Erythroblast (primary cell): ENCODE measurements at regions not wholly inside any gene's neighbourhood (a gene's known extent, or its start where the extent isn't known, plus 50 kb on each side); places are given as distances from the start of the nearest gene placed in this dataset.

Experiments used
- GATA1 ChIP-seq: IDR thresholded peaks from 2 replicates; pipeline ENCODE4 v1.6.1; 2011; ENCODE audit warnings: low read depth, mild to moderate bottlenecking, control low read depth, low read length, moderate library complexity
- POLR2A ChIP-seq: IDR thresholded peaks from 2 replicates; pipeline ENCODE4 v1.6.1; 2011; ENCODE audit warnings: mild to moderate bottlenecking, low read length

DNA sequence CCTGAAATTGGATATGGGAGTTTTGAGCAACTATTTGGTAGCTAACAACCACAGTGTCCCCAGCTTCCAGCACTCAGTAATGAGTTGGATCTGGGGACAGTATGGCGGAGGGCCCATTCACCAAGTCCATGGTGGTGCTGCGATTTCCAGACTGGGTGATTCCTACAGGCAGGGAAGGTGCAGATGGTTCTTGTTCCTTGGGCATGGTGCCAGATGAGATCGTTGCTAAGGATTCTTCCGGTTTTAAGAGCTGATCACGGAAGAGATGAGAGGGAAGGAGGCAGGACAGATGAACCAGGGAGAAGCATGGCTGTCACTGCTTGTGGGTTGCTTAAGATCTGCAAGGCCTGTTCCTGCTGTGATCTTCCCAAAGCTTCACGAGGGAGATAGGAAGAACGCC, 380.3 kb downstream of the TCERG1L start:
- TF ChIP-seq POLR2A (no peak), GATA1 (no peak)
